GM21786 (cell line): ENCODE measurements at regions not wholly inside any gene's neighbourhood (a gene's known extent, or its start where the extent isn't known, plus 50 kb on each side); places are given as distances from the start of the nearest gene placed in this dataset.

Experiments
- ATAC-seq: cut with Tn5 transposase; IDR thresholded peaks from one replicate; pipeline ENCODE4 v1.9.1; 2021; ENCODE audit not compliant: unreplicated experiment

DNA sequence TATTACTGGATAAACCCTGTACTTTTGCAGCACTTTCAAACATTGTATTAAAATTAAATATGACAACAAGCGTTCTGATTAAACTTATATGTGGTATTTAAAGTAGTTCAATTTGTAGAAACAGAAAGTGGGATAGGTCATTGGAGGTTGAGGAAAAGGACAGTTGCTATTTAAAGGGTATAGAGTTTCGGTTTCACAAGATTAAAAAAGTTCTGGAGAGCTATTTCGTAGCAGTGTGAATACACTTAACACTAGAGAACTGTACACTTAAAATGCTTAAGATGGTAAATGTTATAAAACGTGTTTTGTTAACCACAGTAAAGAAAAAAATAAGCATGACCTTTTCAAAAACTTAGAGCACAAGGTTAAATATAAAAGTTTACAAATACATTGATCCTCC is 382.1 kb downstream of the BRINP1 start:
- ATAC-seq = no peak

- no peak for ATAC-seq
Observed at GRCh38 chr9:118990949-118991348, 378.3 kb downstream of the BRINP1 start.

- ATAC-seq = no peak
Observed at GRCh38 chr9:118991366-118992285, 377.6 kb downstream of the BRINP1 start.

GRCh38 chr9:118992813-118993794 is 376.1 kb downstream of the BRINP1 start:
- ATAC-seq = no peak

- ATAC-seq = no peak
Observed at GRCh38 chr9:118993965-118994364, 375.3 kb downstream of the BRINP1 start.

DNA sequence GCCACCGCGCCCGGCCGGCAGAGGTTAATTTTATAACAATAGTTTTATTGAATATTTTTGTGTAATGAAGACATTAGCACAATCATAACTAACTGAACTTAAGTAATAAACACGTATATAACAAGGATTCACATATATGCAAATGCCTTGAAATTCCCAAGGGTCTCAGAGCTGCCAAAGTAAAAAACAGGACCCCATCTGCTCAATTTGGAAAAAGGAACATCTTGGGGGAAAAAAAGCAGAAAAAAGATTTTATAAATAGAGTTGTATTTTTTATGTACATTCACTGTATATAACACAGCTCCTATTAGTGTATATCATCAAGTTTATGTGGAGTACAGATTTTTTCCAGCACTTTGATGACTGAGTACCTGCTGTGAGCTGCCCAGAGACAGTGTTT is 366.7 kb downstream of the BRINP1 start:
- no peak for ATAC-seq

- no peak for ATAC-seq
Observed at GRCh38 chr9:119003201-119003611, 366.0 kb downstream of the BRINP1 start.

DNA sequence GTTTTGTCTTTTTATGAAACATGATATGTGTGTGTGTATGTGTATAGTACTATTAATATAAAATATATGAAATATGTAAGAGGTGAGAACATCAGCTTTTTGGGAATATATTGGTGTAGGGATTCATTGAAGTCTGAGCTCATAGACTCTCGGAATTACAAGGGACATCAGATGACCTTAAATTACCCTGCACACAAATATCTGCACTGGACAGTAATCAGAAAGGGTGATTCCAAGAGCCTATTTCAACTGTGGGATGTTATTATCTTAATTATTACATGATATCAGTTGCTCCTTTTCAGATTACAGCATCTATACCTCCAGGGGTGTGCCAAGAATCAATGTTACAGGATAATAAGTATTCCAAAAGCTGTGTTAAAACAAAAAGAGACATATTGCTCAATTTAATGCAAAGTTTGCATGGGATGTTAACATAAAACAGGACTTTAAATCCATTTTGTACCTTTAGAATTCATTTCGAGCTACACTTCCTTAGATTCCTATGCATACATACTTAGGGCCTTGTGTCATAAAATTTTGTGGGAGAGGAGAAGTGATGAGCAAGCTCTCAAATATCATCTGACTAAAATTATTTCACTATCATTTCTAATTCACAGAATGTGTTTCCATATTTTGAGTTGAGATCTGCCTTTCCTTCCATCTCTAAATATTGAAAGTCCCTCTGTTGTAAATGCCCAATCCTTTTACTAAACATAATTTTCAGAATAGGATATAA is 365.2 kb downstream of the BRINP1 start:
- ATAC-seq = no peak

DNA sequence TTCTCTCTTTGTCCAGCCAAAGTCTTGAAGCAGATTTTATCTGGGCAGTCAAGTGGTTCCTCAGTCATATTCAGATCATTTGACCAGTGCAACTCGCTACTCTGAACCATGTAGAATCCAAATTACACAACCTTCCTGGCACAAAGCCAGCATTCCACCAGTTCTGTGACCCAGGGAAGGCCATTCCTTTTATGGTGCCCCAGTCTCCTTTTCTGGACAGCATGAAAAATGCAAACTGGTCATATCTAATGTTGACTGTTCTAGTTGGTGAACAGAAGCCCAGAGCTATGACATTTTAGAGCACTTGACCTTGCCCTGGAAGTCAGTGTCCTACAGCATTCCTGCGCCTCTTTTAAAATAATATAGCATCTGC is 364.6 kb downstream of the BRINP1 start:
- no peak for ATAC-seq

- no peak for ATAC-seq
Observed at GRCh38 chr9:119005162-119005561, 364.1 kb downstream of the BRINP1 start.

- no peak for ATAC-seq
Observed at GRCh38 chr9:119009249-119009648, 360.0 kb downstream of the BRINP1 start.

GRCh38 chr9:119020284-119020683 is 349.0 kb downstream of the BRINP1 start:
- ATAC-seq = no peak

- ATAC-seq = no peak
Observed at GRCh38 chr9:119020730-119021333, 348.4 kb downstream of the BRINP1 start.

- ATAC-seq = no peak
Observed at GRCh38 chr9:119026120-119026519, 343.1 kb downstream of the BRINP1 start.

DNA sequence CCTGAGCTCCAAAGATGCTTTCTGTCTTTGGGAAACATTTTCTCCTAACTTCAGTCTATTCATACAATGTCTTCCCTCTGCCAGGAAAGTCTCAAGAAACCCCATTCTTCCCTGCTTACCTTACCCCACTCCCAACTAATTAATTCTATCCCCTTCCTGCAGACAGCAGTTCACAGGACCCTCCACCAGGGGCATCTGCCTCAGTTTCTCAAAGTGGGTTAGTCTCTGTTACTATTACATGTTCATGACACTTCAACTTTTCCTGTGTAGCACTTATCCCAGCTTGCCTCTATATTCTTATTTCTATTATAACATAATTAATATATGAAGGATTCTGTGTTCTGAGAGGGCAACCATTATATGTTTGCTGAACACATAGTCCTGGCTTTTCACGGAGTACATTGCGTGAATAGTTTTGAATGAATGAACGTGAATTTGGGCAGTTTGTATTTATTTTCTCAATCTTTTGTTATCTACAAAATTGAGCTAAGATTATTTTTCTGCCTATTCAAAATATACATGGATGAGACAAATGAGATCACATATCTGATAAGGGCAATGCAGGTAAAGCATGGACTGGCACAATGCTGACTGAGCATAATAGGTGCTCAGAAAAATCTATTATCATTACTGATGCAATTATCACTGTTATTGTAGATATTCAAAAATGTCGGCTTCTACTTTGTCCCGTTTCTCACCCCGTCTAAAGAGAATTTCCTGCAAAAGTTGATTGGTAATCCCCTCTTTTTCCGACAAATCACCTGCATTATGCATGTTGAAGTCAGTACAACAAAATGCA is 341.1 kb downstream of the BRINP1 start:
- ATAC-seq = no peak

GRCh38 chr9:119029886-119030285 is 339.3 kb downstream of the BRINP1 start:
- no peak for ATAC-seq

DNA sequence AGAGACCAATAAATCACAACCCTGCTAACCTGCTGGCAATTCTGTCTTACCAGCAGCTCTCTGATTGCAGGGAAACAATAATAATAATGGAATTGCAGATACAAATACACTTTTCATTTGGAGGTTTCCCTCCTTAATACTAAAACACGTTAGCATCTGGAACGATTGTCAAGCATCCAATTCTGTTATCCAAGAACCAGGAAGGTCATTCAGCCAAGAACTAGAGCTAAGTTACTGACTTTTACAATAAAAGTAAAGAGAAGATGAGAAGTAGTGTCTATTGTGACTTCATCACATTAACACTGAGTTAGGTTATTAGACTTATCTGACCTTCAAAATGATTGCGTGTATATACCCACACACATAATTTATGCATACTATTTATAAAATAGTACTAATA is 335.6 kb downstream of the BRINP1 start:
- ATAC-seq = no peak

GRCh38 chr9:119036969-119037368 is 332.3 kb downstream of the BRINP1 start:
- no peak for ATAC-seq

- no peak for ATAC-seq
Observed at GRCh38 chr9:119043996-119044395, 325.2 kb downstream of the BRINP1 start.

GRCh38 chr9:119044806-119045205 is 324.4 kb downstream of the BRINP1 start:
- ATAC-seq = no peak
